Left renal pelvis (tissue), 4 donors: ENCODE measurements at regions not wholly inside any gene's neighbourhood (a gene's known extent, or its start where the extent isn't known, plus 50 kb on each side); places are given as distances from the start of the nearest gene placed in this dataset.

Experiments
- DNase-seq, 4 donors: peaks; one replicate each; pipeline ENCODE4 v3.0.0-alpha.2; 2013; ENCODE audit warnings: low read depth in 4 of 4, low spot score in 3 of 4

- DNase-seq = no peak
These were observed 283.5 kb downstream of the C1orf94 start for GRCh38 chr1:34460193-34460592.

- peak in 2 of 4 donors; percentile 28 to 49 for DNase-seq
These were observed 284.4 kb upstream of the GJB5 start for GRCh38 chr1:34470401-34470800.

DNA sequence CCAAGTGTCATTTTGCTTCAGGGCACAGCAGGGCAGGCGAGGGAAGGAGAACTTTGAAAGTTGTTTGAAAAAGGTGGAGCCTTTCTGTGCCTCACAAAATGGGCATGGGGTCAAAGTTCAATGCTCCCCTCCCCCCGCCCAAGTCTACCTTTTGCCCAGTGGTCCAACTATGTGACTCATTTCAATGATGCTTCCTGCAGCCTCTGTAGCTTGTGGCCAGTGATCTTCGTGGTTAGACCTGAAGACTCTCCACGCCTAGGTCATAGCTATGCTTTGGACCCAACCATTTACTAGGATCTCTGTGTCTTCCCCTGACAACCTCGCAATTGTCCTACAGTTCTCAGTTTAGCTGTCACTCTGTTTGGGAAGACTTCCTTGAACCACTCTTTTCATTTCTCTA is 280.3 kb upstream of the GJB5 start:
- DNase-seq = no peak

DNA sequence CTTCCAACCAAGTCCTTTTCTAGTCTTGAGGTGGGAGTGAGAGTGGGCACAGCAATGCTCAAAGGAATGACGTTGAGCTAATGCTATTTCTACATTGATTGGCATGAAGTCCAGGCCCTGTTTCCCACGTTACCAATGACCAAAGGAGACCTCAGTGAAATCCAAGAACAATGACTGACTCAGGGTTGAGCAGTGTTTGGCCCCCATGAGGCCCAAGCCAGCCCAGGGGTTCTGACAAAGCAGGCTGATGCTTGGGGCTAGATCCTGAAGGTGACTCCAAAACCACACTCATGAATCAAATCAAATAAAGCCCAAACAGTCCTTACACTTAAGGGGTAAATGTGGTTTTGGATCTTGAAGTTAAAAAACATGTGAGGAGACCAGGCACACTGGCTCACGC is 278.5 kb upstream of the GJB5 start:
- no peak for DNase-seq

- DNase-seq = no peak
These were observed 277.2 kb upstream of the GJB5 start for GRCh38 chr1:34477632-34478141.

- DNase-seq = no peak
These were observed 276.3 kb upstream of the GJB5 start for GRCh38 chr1:34478515-34479076.

DNA sequence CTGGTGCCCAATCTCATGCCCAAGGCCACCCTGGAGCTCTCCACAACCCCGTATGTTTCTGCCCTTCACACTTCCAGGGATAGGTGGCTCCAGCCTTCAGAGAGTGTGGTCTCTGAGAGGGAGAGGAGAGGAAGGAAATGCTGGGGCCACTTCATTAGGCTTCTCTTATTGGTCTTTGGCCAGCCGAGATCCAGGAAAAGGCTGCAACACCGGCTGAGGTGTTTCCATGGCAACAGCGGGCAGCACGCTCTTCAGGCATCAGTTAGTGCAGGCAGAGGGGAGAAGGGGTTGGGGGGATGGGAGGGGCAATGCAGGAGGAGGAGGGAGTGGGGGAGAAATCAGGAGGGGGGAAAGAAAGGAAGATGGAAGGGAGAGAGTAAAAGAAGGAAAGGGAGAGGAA is 275.1 kb upstream of the GJB5 start:
- no peak for DNase-seq

DNA sequence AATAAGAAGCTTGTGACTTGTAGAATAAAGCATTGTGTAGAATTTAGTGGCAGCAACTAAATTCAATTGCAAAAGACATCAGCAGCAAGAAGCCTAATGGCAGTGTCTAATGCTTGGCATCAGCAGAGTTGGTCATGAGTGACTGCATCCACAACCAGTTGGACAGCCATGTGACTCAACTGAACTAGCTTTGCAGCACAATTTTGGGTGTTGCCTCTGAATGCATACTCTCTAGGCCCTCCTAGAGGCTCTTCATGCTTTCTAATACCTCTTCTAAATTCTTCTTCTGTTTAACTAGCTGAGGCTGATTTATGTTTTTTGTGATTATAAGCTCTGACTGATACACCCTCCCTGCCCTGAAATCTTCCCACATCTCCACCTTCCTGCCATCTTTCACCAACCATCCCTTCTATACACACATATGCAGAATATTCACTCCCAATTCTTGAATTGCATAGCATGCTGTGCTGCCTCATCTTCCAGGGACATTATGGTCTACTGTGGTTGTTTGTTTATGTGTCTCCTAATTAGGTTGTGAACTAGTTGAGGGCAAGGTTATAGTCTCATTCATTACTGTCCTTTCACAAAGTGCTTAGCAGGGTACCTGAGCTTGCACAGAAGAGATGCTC is 266.7 kb upstream of the GJB5 start:
- no peak for DNase-seq

DNA sequence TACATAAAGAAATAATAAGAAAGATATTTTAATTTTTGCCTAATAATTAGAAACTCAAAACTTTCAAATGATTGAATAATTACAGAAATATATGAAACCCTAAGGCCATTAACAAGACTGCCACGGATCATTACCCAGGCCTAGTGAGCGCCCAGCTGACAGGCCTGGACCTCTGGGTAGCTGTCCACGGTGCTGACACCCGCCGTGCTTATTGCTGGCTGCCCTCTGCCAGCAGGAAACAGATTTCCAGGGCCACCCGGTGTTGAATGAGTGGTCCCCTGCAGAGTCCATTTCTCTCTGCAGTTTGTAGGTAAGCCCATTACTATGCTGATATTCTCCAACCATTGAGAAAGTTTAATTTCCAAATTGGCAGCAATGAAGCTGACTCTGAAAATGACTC is 254.4 kb upstream of the GJB5 start:
- DNase-seq = peak; percentile 3 to 45 (median 20)

GRCh38 chr1:34511802-34512201 is 243.0 kb upstream of the GJB5 start:
- no peak for DNase-seq

- DNase-seq = no peak
These were observed 236.6 kb upstream of the GJB5 start for GRCh38 chr1:34518146-34518699.

GRCh38 chr1:34520111-34520510 is 234.7 kb upstream of the GJB5 start:
- DNase-seq = no peak

DNA sequence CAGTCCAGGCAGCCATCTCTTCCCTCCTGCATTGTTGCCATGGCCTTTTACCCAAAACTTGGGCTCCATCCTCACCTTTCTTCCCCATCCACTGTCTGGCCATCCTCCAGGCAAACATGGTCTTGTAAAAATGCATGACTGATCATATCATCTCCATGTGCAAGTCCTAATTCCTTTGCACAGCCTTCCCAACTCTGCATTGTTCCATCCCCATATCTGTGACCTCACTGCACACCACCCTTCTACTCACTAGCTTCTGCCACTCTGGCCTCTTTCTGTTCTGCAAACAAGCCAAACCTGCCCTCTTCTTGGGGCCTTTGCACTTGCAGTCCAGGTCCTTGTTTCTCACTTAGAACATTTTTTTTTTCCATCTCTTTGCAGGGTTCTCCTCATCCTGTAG is 230.1 kb upstream of the GJB5 start:
- DNase-seq = no peak

DNA sequence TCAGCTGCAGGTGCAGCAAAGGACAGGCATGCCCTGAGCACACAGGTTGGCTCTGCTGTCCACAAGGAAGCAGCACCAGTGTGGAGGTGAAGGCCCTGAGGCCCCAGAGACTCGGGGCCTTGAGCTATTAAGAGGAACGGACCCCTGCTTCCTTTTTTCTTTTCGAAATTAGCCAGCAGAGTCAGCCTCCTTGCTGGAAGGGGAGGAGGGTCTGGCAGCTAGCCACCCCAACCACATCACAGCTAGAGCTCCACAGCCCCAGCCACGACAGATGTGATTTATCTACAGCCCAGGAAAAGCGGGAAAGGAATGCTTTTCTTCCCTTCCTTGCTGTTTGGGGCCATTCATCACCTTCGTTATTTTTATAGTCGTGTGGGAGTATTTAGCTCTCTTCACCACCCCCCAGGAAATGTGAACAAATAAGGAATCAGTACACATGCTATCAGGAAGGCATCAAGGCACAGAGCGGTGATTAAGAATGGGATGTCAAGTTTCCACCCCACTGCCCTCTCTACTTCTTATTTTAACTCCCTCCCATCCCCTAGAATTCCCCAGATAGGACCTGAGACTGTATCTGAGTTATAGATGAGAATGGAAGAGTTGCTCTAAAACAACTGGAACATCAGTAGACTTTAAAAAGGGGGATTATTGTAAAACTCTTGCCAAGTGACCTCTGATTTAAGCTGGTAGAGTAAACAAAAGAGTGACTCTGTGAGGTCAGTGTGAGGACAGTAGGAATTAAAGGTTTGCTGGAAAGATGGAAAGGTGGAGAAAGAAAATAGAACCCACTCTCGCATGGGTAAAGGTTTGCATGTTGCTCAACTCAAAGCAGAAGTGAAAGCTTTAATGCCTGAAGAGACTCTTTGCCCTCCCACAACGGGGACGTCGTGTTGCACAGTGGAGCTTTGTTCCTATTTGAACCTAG is 224.7 kb upstream of the GJB5 start:
- DNase-seq = peak; percentile 67 to 86 (median 68)

DNA sequence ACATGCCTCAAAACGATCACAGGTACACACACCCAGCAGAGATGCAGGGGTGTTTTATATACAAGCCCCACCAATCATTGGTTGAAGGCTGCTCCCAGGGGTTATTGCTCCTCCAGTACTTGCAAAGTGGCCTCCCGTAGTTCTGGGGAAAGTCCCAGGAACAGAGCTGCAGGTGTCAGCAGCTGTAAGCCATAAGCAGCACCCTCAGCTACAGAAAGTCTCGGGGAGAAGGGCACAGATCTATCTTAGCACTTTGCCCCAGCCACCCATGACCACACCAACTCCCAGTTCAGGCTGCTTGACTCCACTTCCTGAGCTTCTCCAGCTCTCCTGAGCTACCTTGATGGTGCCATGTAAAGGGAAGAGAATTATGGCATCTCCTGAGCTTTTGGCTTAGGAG is 222.7 kb upstream of the GJB5 start:
- DNase-seq = no peak

DNA sequence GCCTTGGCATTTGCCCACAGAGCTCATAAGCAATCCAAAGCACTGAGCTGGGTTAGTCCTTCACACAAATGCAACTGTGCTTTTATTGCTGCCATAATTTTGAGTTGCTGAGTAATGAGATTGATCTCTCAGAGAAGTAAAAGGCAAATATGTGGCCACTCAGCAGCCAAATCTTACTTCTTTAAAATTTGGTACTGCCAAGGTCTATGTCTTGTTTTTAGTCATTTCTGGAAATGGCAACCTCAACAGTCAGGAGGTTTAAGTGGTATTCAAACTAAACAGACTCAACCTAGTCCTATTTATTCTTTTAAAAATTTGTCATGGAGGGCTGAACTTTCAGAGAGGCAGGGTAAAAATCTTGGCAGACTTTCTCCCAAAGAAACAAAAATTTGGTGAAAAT is 216.4 kb upstream of the GJB5 start:
- no peak for DNase-seq

DNA sequence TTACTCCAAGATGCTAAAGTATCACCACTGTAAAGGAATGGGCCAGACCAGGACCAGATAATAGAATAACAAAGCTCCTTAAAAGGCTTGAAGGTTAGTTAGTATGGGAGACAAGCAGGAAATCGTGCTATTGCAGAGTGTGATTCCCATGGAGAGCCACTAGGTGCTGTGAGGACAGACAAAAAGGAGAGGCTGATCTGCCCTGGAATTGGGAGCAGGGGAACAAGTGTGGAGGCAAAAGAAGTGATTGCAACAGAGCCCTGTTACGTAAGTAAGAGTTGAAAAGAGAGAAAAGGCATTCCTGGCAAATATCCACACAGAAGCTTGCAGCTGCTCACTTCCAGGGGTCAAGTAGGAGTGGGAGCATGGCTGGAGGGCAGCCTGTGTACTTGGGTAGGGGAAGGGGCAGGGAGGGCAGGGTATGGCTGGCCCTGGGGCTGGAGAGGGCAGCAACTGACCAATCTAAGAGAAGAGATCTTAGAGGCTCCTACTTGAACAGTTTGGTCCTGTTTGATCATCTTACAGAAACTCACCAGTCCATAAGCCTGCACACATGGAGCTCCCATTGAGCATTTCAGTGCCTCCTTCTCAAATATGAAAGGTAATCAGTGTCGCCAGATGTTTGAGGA is 207.7 kb upstream of the GJB5 start:
- no peak for DNase-seq

DNA sequence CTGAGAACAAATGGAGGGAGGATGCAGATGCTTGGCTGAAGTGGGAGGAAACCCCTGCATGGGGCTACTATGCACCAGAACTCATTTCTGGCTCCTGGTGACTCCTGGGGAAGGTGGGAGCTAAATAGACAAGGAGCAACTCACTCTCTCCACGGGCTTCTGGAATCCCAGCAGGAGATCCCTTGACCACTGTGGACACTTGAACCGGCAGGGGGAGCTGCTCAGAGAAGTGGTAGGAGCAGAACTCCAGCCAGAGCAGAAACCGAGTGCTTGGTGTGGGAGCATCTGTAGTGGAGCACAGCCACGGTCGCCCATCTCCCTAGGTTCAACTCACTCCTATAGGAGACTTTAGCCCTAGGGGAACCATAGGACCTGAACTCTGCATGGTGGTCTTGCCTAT is 205.6 kb upstream of the GJB5 start:
- DNase-seq = no peak

- DNase-seq = no peak
These were observed 176.5 kb upstream of the GJB5 start for GRCh38 chr1:34578306-34578705.

DNA sequence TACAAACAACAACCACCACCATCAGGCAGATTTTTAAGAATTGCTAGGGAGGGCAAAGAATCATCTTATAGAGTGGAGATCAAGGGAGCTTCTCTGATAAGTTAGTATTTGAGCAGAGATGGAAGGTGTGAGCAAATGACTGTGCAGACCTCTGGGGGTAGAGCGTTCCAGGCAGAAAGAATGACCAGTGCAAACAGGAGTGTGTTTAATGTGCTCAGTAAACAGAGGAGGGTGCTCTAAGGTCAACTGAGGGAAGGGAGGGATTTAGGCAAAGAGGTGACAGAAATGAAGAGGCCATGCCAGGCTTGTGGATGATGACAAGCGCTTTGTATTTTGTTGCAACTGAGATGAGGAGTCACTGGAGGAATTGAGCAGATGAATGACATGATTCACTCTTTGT is 172.5 kb upstream of the GJB5 start:
- no peak for DNase-seq

- DNase-seq = no peak
These were observed 167.1 kb upstream of the GJB5 start for GRCh38 chr1:34587761-34588160.
